NCI-H524 (cell line): ENCODE measurements at regions not wholly inside any gene's neighbourhood (a gene's known extent, or its start where the extent isn't known, plus 50 kb on each side); places are given as distances from the start of the nearest gene placed in this dataset.

Source experiments
- DNase-seq, 2 experiments: peaks; one replicate each; lab custom pipeline; 2025; lab: John Stamatoyannopoulos, UW

GRCh38 chr15:97815835-97816234 is 144.7 kb upstream of the ARRDC4 start:
- DNase-seq: no peak

GRCh38 chr15:97817276-97817890 is 143.1 kb upstream of the ARRDC4 start:
- DNase-seq: peak in 1 of 2 experiments; percentile 38

GRCh38 chr15:97836003-97836402 is 124.5 kb upstream of the ARRDC4 start:
- no peak for DNase-seq

- no peak for DNase-seq
These were observed 122.6 kb upstream of the ARRDC4 start for GRCh38 chr15:97837896-97838295.

- no peak for DNase-seq
These were observed 121.8 kb upstream of the ARRDC4 start for GRCh38 chr15:97838606-97839210.

GRCh38 chr15:97840501-97840900 is 120.0 kb upstream of the ARRDC4 start:
- DNase-seq: peak in 1 of 2 experiments; percentile 55

GRCh38 chr15:97841558-97841957 is 118.9 kb upstream of the ARRDC4 start:
- DNase-seq: no peak

GRCh38 chr15:97849183-97849582 is 111.3 kb upstream of the ARRDC4 start:
- DNase-seq: no peak

- peak; percentile 68 to 95 for DNase-seq
These were observed 102.2 kb upstream of the ARRDC4 start for GRCh38 chr15:97858296-97858695.

- no peak for DNase-seq
These were observed 98.8 kb upstream of the ARRDC4 start for GRCh38 chr15:97861529-97862260.

- DNase-seq: peak; percentile 75 to 86
These were observed 93.5 kb upstream of the ARRDC4 start for GRCh38 chr15:97866959-97867358.

- no peak for DNase-seq
These were observed 92.6 kb upstream of the ARRDC4 start for GRCh38 chr15:97867870-97868269.

- no peak for DNase-seq
These were observed 91.5 kb upstream of the ARRDC4 start for GRCh38 chr15:97868981-97869380.

- DNase-seq: no peak
These were observed 89.7 kb upstream of the ARRDC4 start for GRCh38 chr15:97870771-97871170.

GRCh38 chr15:97874139-97874538 is 86.4 kb upstream of the ARRDC4 start:
- DNase-seq: peak; percentile 5 to 70

- peak in 1 of 2 experiments; percentile 31 for DNase-seq
These were observed 85.4 kb upstream of the ARRDC4 start for GRCh38 chr15:97875025-97875512.

- peak in 1 of 2 experiments; percentile 46 for DNase-seq
These were observed 84.8 kb upstream of the ARRDC4 start for GRCh38 chr15:97875513-97876280.

- DNase-seq: no peak
These were observed 84.2 kb upstream of the ARRDC4 start for GRCh38 chr15:97876281-97876675.

- DNase-seq: no peak
These were observed 79.0 kb upstream of the ARRDC4 start for GRCh38 chr15:97881346-97881965.

- DNase-seq: no peak
These were observed 75.9 kb upstream of the ARRDC4 start for GRCh38 chr15:97884513-97885131.

- DNase-seq: no peak
These were observed 70.2 kb upstream of the ARRDC4 start for GRCh38 chr15:97890307-97890706.
